ENCODE measurements at regions not wholly inside any gene's neighbourhood (a gene's known extent, or its start where the extent isn't known, plus 50 kb on each side); places are given as distances from the start of the nearest gene placed in this dataset.

- DNase-seq, result no peak
Measured at GRCh38 chr6:98578016-98578415, 256.4 kb upstream of the POU3F2 start.

GRCh38 chr6:98579079-98579478, 255.3 kb upstream of the POU3F2 start:
- DNase-seq, result no peak

- DNase-seq, result no peak
Measured at GRCh38 chr6:98579941-98580340, 254.4 kb upstream of the POU3F2 start.

- DNase-seq, result no peak
Measured at GRCh38 chr6:98581705-98582104, 252.7 kb upstream of the POU3F2 start.

- no peak for DNase-seq
Measured at GRCh38 chr6:98583506-98583905, 250.9 kb upstream of the POU3F2 start.

- no peak for DNase-seq
Measured at GRCh38 chr6:98586163-98586562, 248.2 kb upstream of the POU3F2 start.

- DNase-seq, result no peak
Measured at GRCh38 chr6:98587555-98587954, 246.8 kb upstream of the POU3F2 start.

- DNase-seq, result no peak
Measured at GRCh38 chr6:98589536-98589935, 244.8 kb upstream of the POU3F2 start.

- no peak for DNase-seq
Measured at GRCh38 chr6:98590136-98590681, 244.2 kb upstream of the POU3F2 start.

GRCh38 chr6:98590997-98591396, 243.4 kb upstream of the POU3F2 start:
- no peak for DNase-seq

- DNase-seq, result no peak
Measured at GRCh38 chr6:98593676-98594075, 240.7 kb upstream of the POU3F2 start.

- no peak for DNase-seq
Measured at GRCh38 chr6:98601716-98602115, 232.7 kb upstream of the POU3F2 start.

- DNase-seq, result no peak
Measured at GRCh38 chr6:98605705-98606104, 228.7 kb upstream of the POU3F2 start.

GRCh38 chr6:98627129-98627775, 207.1 kb upstream of the POU3F2 start:
- DNase-seq, result no peak

- DNase-seq, result no peak
Measured at GRCh38 chr6:98633886-98634285, 200.5 kb upstream of the POU3F2 start.

- no peak for DNase-seq
Measured at GRCh38 chr6:98634569-98634968, 199.8 kb upstream of the POU3F2 start.

- no peak for DNase-seq
Measured at GRCh38 chr6:98635191-98635590, 199.2 kb upstream of the POU3F2 start.

- no peak for DNase-seq
Measured at GRCh38 chr6:98636941-98637340, 197.4 kb upstream of the POU3F2 start.

- DNase-seq, result no peak
Measured at GRCh38 chr6:98639089-98639635, 195.2 kb upstream of the POU3F2 start.

GRCh38 chr6:98640366-98640765, 194.0 kb upstream of the POU3F2 start:
- no peak for DNase-seq

- DNase-seq, result no peak
Measured at GRCh38 chr6:98641949-98642719, 192.2 kb upstream of the POU3F2 start.

GRCh38 chr6:98644063-98644462, 190.3 kb upstream of the POU3F2 start:
- DNase-seq, result no peak

GRCh38 chr6:98648211-98648914, 186.0 kb upstream of the POU3F2 start:
- no peak for DNase-seq

All from NCI-H510A treated with DMSO at 0.1 percent for 48 hours (cell line).